ENCODE measurements at regions not wholly inside any gene's neighbourhood (a gene's known extent, or its start where the extent isn't known, plus 50 kb on each side); places are given as distances from the start of the nearest gene placed in this dataset.

DNA sequence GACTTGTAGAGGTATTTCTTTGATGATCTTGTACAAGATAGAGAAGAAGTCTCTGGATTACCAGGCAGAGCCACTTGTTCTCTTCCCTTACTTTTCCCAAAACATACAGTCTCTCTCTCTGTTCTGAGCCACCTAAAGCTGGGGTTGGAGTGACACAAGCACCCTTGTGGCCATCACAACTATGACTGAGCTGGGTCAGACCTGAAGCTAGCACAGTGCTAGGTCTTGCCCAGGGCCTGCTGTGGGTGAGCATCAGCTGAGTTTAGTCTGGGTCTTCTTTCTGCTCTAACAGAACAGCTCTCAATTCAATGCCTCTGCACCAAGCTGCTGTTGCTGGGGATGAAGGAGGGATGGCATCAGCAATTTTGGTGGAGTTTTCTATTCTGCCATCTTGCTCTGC, 110.2 kb downstream of the HTR1B start:
- TF ChIP-seq, protein P1, sequence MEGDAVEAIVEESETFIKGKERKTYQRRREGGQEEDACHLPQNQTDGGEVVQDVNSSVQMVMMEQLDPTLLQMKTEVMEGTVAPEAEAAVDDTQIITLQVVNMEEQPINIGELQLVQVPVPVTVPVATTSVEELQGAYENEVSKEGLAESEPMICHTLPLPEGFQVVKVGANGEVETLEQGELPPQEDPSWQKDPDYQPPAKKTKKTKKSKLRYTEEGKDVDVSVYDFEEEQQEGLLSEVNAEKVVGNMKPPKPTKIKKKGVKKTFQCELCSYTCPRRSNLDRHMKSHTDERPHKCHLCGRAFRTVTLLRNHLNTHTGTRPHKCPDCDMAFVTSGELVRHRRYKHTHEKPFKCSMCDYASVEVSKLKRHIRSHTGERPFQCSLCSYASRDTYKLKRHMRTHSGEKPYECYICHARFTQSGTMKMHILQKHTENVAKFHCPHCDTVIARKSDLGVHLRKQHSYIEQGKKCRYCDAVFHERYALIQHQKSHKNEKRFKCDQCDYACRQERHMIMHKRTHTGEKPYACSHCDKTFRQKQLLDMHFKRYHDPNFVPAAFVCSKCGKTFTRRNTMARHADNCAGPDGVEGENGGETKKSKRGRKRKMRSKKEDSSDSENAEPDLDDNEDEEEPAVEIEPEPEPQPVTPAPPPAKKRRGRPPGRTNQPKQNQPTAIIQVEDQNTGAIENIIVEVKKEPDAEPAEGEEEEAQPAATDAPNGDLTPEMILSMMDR (IDR thresholded peaks at IDR 0.05), result no peak
- TF ChIP-seq TCF7L2 (IDR thresholded peaks at IDR 0.05; ENCODE audit: low read depth, low read length), result no peak

Measured in Panc1 (cell line).